NCI-H69 (cell line): ENCODE measurements at regions not wholly inside any gene's neighbourhood (a gene's known extent, or its start where the extent isn't known, plus 50 kb on each side); places are given as distances from the start of the nearest gene placed in this dataset.
"Not testable (repeated sequence)": the region's sequence is repeated elsewhere in the genome, so short reads cannot be mapped to it uniquely, and the experiment has no call there.

Source experiments
- DNase-seq: peaks from one replicate; lab custom pipeline; 2025; lab: John Stamatoyannopoulos, UW

- peak; percentile 62 for DNase-seq
These were observed 165.7 kb upstream of the TSC22D2 start for GRCh38 chr3:150242220-150242936.

- DNase-seq: peak; percentile 14
These were observed 167.2 kb upstream of the TSC22D2 start for GRCh38 chr3:150240891-150241290.

GRCh38 chr3:150239766-150240165 lies 168.3 kb upstream of the TSC22D2 start:
- DNase-seq: no peak

- DNase-seq: peak; percentile 79
These were observed 169.0 kb upstream of the TSC22D2 start for GRCh38 chr3:150238995-150239619.

GRCh38 chr3:150238048-150238802 lies 169.9 kb upstream of the TSC22D2 start:
- DNase-seq: peak; percentile 6

- no peak for DNase-seq
These were observed 170.6 kb upstream of the TSC22D2 start for GRCh38 chr3:150237490-150237889.

- no peak for DNase-seq
These were observed 171.6 kb upstream of the TSC22D2 start for GRCh38 chr3:150236316-150237082.

GRCh38 chr3:150235799-150236198 lies 172.3 kb upstream of the TSC22D2 start:
- DNase-seq: no peak

- DNase-seq: peak; percentile 28
These were observed 175.1 kb upstream of the TSC22D2 start for GRCh38 chr3:150232992-150233451.

- no peak for DNase-seq
These were observed 178.1 kb upstream of the TSC22D2 start for GRCh38 chr3:150230037-150230436.

GRCh38 chr3:150228626-150229025 lies 179.5 kb upstream of the TSC22D2 start:
- not testable (repeated sequence) for DNase-seq

- DNase-seq: peak; percentile 60
These were observed 180.3 kb upstream of the TSC22D2 start for GRCh38 chr3:150227839-150228238.

- DNase-seq: peak; percentile 9
These were observed 182.1 kb upstream of the TSC22D2 start for GRCh38 chr3:150225986-150226385.

- peak; percentile 36 for DNase-seq
These were observed 184.5 kb upstream of the TSC22D2 start for GRCh38 chr3:150223558-150223957.

GRCh38 chr3:150222691-150223489 lies 185.2 kb upstream of the TSC22D2 start:
- peak; percentile 83 for DNase-seq

GRCh38 chr3:150221904-150222523 lies 186.1 kb upstream of the TSC22D2 start:
- no peak for DNase-seq

- DNase-seq: peak; percentile 22
These were observed 187.3 kb upstream of the TSC22D2 start for GRCh38 chr3:150220799-150221198.

GRCh38 chr3:150220041-150220440 lies 188.1 kb upstream of the TSC22D2 start:
- no peak for DNase-seq

GRCh38 chr3:150218841-150219240 lies 189.3 kb upstream of the TSC22D2 start:
- no peak for DNase-seq

- DNase-seq: no peak
These were observed 189.9 kb upstream of the TSC22D2 start for GRCh38 chr3:150218236-150218635.

- peak; percentile 56 for DNase-seq
These were observed 190.4 kb upstream of the TSC22D2 start for GRCh38 chr3:150217691-150218090.
